NCI-H2029 treated with DMSO at 0.1 percent for 48 hours (cell line): ENCODE measurements at regions not wholly inside any gene's neighbourhood (a gene's known extent, or its start where the extent isn't known, plus 50 kb on each side); places are given as distances from the start of the nearest gene placed in this dataset.

Experiments used
- DNase-seq: peaks from one replicate; lab custom pipeline; 2025; lab: John Stamatoyannopoulos, UW

- no peak for DNase-seq
Observed at GRCh38 chr2:42931818-42932195, 139.4 kb upstream of the HAAO start.

GRCh38 chr2:42931146-42931817, 138.9 kb upstream of the HAAO start:
- no peak for DNase-seq

GRCh38 chr2:42930025-42930581, 137.7 kb upstream of the HAAO start:
- DNase-seq: no peak

GRCh38 chr2:42929546-42930024, 137.2 kb upstream of the HAAO start:
- DNase-seq: no peak

GRCh38 chr2:42928692-42929545, 136.5 kb upstream of the HAAO start:
- no peak for DNase-seq

GRCh38 chr2:42928161-42928691, 135.8 kb upstream of the HAAO start:
- no peak for DNase-seq

GRCh38 chr2:42927334-42928160, 135.2 kb upstream of the HAAO start:
- DNase-seq: no peak

- no peak for DNase-seq
Observed at GRCh38 chr2:42926434-42927333, 134.3 kb upstream of the HAAO start.

- DNase-seq: no peak
Observed at GRCh38 chr2:42925742-42926433, 133.5 kb upstream of the HAAO start.

GRCh38 chr2:42924418-42924886, 132.1 kb upstream of the HAAO start:
- no peak for DNase-seq

GRCh38 chr2:42923580-42924417, 131.4 kb upstream of the HAAO start:
- no peak for DNase-seq

- no peak for DNase-seq
Observed at GRCh38 chr2:42922790-42923579, 130.6 kb upstream of the HAAO start.

GRCh38 chr2:42922293-42922692, 129.9 kb upstream of the HAAO start:
- DNase-seq: no peak

- no peak for DNase-seq
Observed at GRCh38 chr2:42921721-42922120, 129.3 kb upstream of the HAAO start.

- no peak for DNase-seq
Observed at GRCh38 chr2:42921147-42921520, 128.8 kb upstream of the HAAO start.

- no peak for DNase-seq
Observed at GRCh38 chr2:42920446-42921146, 128.2 kb upstream of the HAAO start.

- DNase-seq: no peak
Observed at GRCh38 chr2:42918671-42919318, 126.4 kb upstream of the HAAO start.
